NCI-H1417 (cell line): ENCODE measurements at regions not wholly inside any gene's neighbourhood (a gene's known extent, or its start where the extent isn't known, plus 50 kb on each side); places are given as distances from the start of the nearest gene placed in this dataset.

Source experiments
- DNase-seq, 3 experiments: peaks; one replicate each; lab custom pipeline; 2025; lab: John Stamatoyannopoulos, UW

- no peak for DNase-seq
Measured at GRCh38 chr10:44301781-44302355, 83.0 kb downstream of the CXCL12 start.

GRCh38 chr10:44300666-44301649, 83.9 kb downstream of the CXCL12 start:
- DNase-seq = peak in 1 of 3 experiments; percentile 7

GRCh38 chr10:44298713-44299112, 86.2 kb downstream of the CXCL12 start:
- DNase-seq = no peak

- DNase-seq = no peak
Measured at GRCh38 chr10:44297963-44298362, 86.9 kb downstream of the CXCL12 start.

GRCh38 chr10:44295644-44296241, 89.2 kb downstream of the CXCL12 start:
- no peak for DNase-seq

- DNase-seq = no peak
Measured at GRCh38 chr10:44294726-44295412, 90.0 kb downstream of the CXCL12 start.

GRCh38 chr10:44293842-44294241, 91.1 kb downstream of the CXCL12 start:
- no peak for DNase-seq

GRCh38 chr10:44293306-44293778, 91.6 kb downstream of the CXCL12 start:
- DNase-seq = no peak

- no peak for DNase-seq
Measured at GRCh38 chr10:44292390-44293002, 92.4 kb downstream of the CXCL12 start.

GRCh38 chr10:44291091-44291490, 93.8 kb downstream of the CXCL12 start:
- no peak for DNase-seq

- no peak for DNase-seq
Measured at GRCh38 chr10:44289125-44289524, 95.8 kb downstream of the CXCL12 start.

- no peak for DNase-seq
Measured at GRCh38 chr10:44287408-44287807, 97.5 kb downstream of the CXCL12 start.

GRCh38 chr10:44284198-44285084, 100.5 kb downstream of the CXCL12 start:
- no peak for DNase-seq

GRCh38 chr10:44282626-44283300, 102.1 kb downstream of the CXCL12 start:
- DNase-seq = no peak

GRCh38 chr10:44281662-44282061, 103.2 kb downstream of the CXCL12 start:
- no peak for DNase-seq

GRCh38 chr10:44281089-44281613, 103.7 kb downstream of the CXCL12 start:
- DNase-seq = no peak

GRCh38 chr10:44280226-44281014, 104.5 kb downstream of the CXCL12 start:
- no peak for DNase-seq

- DNase-seq = no peak
Measured at GRCh38 chr10:44279426-44280126, 105.3 kb downstream of the CXCL12 start.
